Right kidney (tissue), 1 donor: ENCODE measurements at regions not wholly inside any gene's neighbourhood (a gene's known extent, or its start where the extent isn't known, plus 50 kb on each side); places are given as distances from the start of the nearest gene placed in this dataset.
"Not testable (repeated sequence)": the region's sequence is repeated elsewhere in the genome, so short reads cannot be mapped to it uniquely, and the experiment has no call there.

Experiments used
- DNase-seq: peaks from one replicate; pipeline ENCODE4 v3.0.0-alpha.2; 2016

GRCh38 chr5:90056911-90057705, 352.4 kb downstream of the CETN3 start:
- no peak for DNase-seq

GRCh38 chr5:90055831-90056328, 353.7 kb downstream of the CETN3 start:
- DNase-seq, result no peak

- DNase-seq, result no peak
These were observed 354.9 kb downstream of the CETN3 start for GRCh38 chr5:90054612-90055011.

DNA sequence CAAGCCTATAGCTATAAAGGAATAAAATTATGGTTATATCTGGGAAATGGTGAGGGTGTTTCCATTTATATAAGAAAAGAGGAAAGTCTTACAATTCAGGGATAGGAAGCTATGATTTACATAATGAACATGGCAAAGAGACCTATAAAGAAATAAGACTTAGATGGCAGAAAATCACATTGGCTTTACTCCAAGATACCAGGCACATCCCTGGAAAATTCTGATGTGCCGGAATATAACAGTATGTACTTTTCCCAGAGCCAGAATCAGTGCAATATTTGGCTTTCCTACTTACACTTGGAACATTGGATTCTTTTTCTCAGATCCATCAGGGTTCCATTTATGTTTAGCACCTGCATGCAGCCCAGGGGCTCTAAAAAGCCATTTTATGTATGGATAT, 357.8 kb downstream of the CETN3 start:
- no peak for DNase-seq

DNA sequence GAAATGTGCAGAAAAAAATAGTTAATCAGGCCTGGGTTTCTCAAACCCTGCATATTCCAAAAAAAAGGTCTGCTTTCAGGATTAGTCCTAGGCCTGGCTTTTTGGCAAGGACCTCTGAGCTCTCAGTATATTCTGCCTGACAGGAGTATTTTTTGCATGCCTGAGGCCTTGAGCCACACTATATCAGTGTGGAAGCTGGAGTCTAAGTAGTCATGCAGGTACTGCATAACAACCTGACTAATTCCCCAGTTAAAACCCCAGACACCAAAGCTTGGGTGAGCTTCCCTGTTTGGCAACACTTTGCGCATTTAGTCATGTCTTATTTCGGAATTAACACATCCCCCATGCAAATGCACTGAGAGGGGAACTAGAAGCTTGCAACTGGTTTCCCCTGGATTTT, 359.5 kb downstream of the CETN3 start:
- no peak for DNase-seq

- DNase-seq, result no peak
These were observed 362.4 kb downstream of the CETN3 start for GRCh38 chr5:90047113-90047512.

GRCh38 chr5:90040082-90040481, 369.5 kb downstream of the CETN3 start:
- DNase-seq, result not testable (repeated sequence)

- no peak for DNase-seq
These were observed 371.9 kb downstream of the CETN3 start for GRCh38 chr5:90037646-90038045.

DNA sequence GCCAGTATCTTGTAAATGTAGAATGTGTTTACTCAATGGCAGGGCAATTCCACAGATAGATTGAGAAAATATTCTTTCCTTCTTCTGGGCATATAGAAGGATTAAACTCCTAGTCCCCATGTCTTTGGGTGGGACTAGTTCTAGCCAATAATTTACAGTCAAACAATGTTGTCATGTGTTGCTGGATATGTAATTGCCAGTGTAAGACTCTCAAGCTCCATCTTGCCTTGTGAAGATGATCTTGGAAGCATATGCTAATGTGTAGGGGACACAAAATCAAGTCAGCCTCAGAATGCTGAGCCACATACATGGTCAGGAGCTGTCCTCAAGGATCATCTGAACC, 386.9 kb downstream of the CETN3 start:
- no peak for DNase-seq

DNA sequence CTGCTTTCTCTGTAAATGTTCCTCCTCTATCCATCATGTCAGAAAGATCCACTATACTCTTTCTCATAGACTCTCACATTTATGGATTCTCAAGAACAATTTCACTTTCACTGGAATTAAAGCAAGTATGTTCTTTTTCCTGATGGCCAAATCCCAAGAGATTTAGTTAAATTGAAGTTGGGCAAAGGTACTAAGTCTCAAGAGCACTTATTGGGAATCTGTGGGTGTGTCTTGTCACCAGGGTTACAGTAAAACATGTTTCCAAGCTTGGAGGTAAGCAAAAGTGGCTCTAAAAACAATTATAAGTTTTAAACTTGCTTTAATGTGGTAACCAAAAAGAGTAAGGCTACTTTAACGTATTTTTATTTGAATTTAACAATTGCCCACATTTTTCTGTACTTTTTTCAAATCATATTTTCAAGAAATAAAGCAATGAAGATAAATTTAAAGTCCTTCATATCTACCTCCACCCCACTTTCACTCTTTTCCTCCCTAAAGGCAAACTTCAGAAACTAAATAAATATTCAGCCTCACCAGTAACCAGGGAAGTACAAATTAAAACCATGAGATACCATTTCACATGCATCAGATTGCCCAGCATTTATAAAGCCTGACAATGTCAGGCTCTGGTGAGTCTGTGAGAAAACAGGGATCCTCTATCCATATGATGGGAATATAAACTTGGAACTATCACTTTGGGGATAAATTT, 387.4 kb downstream of the CETN3 start:
- DNase-seq, result no peak

- no peak for DNase-seq
These were observed 388.7 kb downstream of the CETN3 start for GRCh38 chr5:90020575-90021538.

- no peak for DNase-seq
These were observed 392.3 kb downstream of the CETN3 start for GRCh38 chr5:90017239-90017638.

- DNase-seq, result no peak
These were observed 394.0 kb downstream of the CETN3 start for GRCh38 chr5:90015584-90016018.

GRCh38 chr5:90014420-90014819, 395.1 kb downstream of the CETN3 start:
- no peak for DNase-seq

DNA sequence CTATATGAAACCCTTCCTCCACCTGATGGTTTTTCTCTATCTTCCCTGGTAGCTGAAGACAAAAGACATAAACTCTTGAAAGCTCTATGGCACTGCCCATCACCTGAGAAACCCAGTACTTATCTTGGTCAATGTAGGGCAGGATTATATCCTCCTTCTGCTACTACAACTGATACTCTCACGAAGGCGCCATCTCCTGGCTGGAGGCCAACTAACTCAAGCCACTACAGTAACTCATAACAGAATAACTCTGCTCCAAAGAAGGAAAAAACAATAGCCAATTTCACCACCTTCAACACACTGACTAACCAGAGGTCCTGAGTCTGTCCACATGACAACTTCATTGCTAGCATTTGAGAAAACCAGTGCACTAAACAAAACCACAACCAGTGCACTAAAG, 409.2 kb downstream of the CETN3 start:
- no peak for DNase-seq

DNA sequence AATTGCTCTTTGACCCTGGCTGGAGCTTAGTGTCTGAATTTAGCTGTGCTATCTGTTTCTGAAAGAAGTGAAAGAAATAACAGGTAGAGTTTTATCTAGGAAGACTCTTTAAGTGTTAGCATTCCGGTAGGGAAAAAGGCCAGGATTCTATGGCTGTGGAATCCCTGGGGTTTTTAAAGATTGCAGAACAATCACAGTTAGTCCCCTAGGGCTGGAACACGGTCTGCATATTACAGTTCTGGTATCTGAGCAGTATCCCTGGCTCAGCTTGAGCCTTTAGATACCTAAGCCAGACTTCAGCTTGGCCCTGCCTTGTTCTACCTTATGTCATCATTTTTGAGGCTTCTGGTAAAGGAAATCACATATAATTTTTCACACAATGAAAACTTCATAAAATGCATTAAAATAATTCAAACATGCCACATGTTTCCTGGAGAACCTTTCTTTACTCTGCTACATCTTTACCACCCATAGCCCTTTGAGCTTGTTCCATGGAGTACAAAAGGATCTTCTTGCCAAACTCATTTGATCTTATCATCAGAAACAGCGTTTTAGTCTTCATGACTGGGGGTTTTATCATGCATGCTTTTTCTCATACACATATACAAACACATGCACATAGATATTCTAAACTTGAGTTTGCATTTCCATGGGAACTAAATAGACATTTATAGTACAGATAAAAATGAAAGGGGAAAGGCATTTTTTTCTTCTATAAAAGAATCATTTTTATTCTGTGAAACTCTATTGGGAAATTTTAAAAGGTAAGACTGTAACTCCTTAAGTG, 410.8 kb downstream of the CETN3 start:
- DNase-seq, result no peak

- no peak for DNase-seq
These were observed 412.7 kb downstream of the CETN3 start for GRCh38 chr5:89996890-89997289.

DNA sequence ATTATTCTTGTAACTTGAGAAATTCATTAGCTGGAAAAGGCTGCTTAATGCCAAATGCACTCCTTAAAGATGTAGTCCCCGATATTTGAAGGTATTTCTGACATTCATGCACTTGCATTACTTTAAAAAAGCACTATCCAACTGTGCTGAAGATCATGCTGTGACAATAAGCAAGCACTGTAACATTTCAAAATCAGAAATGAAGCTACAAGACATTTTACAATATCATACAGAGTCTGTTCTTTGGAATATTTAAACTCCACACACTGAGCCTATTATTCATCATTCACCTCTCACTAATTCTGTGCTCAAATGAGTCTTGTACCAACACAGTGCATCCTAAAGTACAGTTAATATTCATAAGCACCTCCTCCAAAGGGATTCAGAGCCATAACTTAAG, 413.2 kb downstream of the CETN3 start:
- no peak for DNase-seq

DNA sequence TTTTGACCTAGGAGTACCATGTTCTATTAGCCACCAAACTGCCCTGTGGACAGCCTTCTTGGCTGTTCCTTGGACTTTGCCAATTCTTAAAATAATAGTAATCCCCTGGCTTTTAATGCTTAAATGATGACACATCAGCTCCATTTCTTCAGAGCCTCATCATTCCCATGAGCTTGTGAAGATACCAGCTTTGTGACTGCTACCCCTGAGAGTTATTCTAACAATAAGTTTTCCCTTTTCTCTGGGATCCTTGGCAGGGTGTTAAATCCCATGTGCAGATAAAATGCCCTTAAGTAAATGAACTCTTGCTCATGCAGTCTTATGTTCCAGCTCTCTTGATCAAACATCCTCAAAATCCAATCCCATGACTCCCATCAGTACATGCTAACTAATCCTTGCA, 415.3 kb downstream of the CETN3 start:
- DNase-seq, result no peak

DNA sequence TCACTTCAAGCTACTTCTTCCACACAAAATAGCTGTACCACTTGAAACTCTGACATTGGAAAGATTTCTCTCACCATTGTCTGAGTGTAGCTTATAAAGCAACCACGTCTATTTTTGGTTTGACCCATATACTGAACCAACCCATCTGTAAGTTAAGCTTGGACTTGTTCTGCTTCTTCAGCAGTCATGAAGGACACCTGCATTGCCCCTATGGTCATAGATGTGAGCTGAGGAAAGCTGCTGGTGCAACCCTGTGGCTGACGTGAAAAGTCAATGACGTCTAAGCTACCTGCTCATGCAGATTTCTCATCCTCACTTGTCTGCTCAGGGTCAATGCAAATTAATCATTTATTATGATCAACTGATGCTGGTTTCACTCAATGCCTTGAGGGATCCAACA, 417.4 kb downstream of the CETN3 start:
- DNase-seq, result no peak

DNA sequence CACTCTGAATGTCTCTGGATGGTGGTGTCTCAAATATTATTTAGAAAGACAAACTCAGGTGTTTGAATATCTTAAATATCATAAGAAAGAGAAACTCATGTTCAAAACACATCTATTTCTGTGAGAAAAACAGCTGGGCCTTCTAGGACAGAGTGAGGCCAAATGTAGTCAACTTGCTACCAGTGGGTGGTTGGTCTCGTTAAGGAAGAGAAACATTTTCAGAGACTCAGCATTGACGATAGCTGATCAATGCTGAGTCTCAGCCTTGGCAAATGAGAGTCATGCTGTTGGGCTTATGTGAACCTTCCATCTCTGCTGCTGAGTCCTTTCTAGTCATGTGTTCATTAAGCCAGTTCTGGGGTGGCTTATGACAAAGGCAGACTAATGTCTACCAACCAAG, 418.0 kb downstream of the CETN3 start:
- no peak for DNase-seq

- no peak for DNase-seq
These were observed 419.8 kb downstream of the CETN3 start for GRCh38 chr5:89989776-89990175.
